Parathyroid adenoma (tissue), 2 donors: ENCODE measurements at regions not wholly inside any gene's neighbourhood (a gene's known extent, or its start where the extent isn't known, plus 50 kb on each side); places are given as distances from the start of the nearest gene placed in this dataset.

ENCODE experiments used
- H2AFZ ChIP-seq: fragments of 300-600 bp; sonication (generic); one replicate; pipeline ENCODE4 v1.7.0; 2017; ENCODE audit warnings: antibody characterized with exemption, mild to moderate bottlenecking
- H3K27ac ChIP-seq: fragments of 300-600 bp; sonication (generic); one replicate; pipeline ENCODE4 v1.7.0; 2017
- H3K27me3 ChIP-seq: fragments of 300-600 bp; sonication (generic); one replicate; pipeline ENCODE4 v1.7.0; 2017; ENCODE audit warnings: low read length; ENCODE audit not compliant: control insufficient read depth, insufficient read depth
- H3K36me3 ChIP-seq: fragments of 300-600 bp; sonication (generic); one replicate; pipeline ENCODE4 v1.7.0; 2017; ENCODE audit warnings: low read length; ENCODE audit not compliant: control insufficient read depth, insufficient read depth
- H3K4me1 ChIP-seq: fragments of 300-600 bp; sonication (generic); one replicate; pipeline ENCODE4 v1.7.0; 2017; ENCODE audit warnings: control low read depth
- H3K4me2 ChIP-seq: fragments of 300-600 bp; sonication (generic); one replicate; pipeline ENCODE4 v1.7.0; 2017; ENCODE audit warnings: low read length
- H3K4me3 ChIP-seq: fragments of 300-600 bp; sonication (generic); one replicate; pipeline ENCODE4 v1.7.0; 2017; ENCODE audit warnings: low read depth, low read length
- H3K79me2 ChIP-seq: fragments of 300-600 bp; sonication (generic); one replicate; pipeline ENCODE4 v1.7.0; 2017; ENCODE audit warnings: control low read depth
- H3K9ac ChIP-seq: fragments of 300-600 bp; sonication (generic); one replicate; pipeline ENCODE4 v1.7.0; 2017; ENCODE audit warnings: mild to moderate bottlenecking
- H3K9me3 ChIP-seq: fragments of 300-600 bp; sonication (generic); one replicate; pipeline ENCODE4 v1.7.0; 2017; ENCODE audit warnings: low read length; ENCODE audit not compliant: control insufficient read depth
- TF ChIP-seq, protein P1 (sequence below): fragments of 300-600 bp; sonication (generic); IDR thresholded peaks from one replicate; pipeline ENCODE4 v1.7.0; 2017; ENCODE audit warnings: antibody characterized with exemption, mild to moderate bottlenecking
- donor health status: primary hyperparathyroidism.

DNA sequence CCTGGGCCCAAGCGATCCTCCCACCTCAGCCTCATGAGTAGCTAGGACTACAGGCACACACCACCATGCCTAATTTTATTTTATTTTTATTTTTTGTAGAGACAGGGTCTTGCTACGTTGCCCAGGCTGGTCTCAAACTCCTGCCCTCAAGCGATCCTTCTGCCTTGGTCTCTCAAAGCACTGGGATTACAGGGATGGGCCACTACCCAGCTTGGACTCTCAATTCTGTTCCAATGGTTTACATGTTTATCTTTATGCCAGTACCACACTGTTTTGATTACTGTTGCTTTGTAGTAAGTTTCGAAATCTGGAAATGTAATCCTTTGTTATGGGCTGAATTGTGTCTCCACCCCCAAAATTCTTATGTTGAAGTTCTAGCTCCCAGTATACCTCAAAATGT, 88.4 kb upstream of the TARDBP start:
- H3K9ac ChIP-seq: no peak overlapping the region
- no peaks in the 10 kb centered on the region for H3K79me2 ChIP-seq
- no peaks in the 10 kb centered on the region for H3K36me3 ChIP-seq
- no peak overlapping the region for H3K4me3 ChIP-seq
- H3K27ac ChIP-seq: no peak overlapping the region
- no peak overlapping the region for H2AFZ ChIP-seq
- no peaks in the 10 kb centered on the region for H3K9me3 ChIP-seq
- H3K4me2 ChIP-seq: no peak overlapping the region
- no peaks in the 10 kb centered on the region for H3K4me1 ChIP-seq
- TF ChIP-seq, protein P1, sequence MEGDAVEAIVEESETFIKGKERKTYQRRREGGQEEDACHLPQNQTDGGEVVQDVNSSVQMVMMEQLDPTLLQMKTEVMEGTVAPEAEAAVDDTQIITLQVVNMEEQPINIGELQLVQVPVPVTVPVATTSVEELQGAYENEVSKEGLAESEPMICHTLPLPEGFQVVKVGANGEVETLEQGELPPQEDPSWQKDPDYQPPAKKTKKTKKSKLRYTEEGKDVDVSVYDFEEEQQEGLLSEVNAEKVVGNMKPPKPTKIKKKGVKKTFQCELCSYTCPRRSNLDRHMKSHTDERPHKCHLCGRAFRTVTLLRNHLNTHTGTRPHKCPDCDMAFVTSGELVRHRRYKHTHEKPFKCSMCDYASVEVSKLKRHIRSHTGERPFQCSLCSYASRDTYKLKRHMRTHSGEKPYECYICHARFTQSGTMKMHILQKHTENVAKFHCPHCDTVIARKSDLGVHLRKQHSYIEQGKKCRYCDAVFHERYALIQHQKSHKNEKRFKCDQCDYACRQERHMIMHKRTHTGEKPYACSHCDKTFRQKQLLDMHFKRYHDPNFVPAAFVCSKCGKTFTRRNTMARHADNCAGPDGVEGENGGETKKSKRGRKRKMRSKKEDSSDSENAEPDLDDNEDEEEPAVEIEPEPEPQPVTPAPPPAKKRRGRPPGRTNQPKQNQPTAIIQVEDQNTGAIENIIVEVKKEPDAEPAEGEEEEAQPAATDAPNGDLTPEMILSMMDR: no peak
- no peaks in the 10 kb centered on the region for H3K27me3 ChIP-seq

DNA sequence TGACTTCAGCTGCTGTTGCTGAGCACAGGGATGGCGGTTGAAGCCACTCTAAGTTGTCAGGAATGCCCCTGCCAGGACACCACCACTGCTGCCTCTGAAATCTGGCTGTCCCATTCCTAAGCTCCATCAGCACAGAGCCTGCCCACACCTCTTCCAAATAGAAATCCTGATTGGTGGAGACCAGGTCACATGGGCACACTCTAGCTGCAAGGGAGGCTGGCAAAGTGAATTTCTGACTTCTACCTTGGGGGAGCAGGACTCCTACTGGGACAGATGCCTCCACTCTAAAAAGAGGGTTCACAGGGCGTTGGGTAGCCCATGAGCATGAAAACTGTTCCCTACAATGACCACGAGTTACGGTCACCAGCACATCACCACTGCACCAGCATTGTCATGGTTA, 83.8 kb upstream of the TARDBP start:
- Histone ChIP-seq H3K27ac (no peak overlapping the region), H3K36me3 (no peaks in the 10 kb centered on the region), H2AFZ (no peak overlapping the region), H3K4me2 (no peak overlapping the region), H3K79me2 (no peaks in the 10 kb centered on the region), H3K4me3 (no peak overlapping the region), H3K9ac (no peak overlapping the region), H3K9me3 (no peaks in the 10 kb centered on the region), H3K27me3 (no peaks in the 10 kb centered on the region), H3K4me1 (no peaks in the 10 kb centered on the region)
- TF ChIP-seq, protein P1: no peak

DNA sequence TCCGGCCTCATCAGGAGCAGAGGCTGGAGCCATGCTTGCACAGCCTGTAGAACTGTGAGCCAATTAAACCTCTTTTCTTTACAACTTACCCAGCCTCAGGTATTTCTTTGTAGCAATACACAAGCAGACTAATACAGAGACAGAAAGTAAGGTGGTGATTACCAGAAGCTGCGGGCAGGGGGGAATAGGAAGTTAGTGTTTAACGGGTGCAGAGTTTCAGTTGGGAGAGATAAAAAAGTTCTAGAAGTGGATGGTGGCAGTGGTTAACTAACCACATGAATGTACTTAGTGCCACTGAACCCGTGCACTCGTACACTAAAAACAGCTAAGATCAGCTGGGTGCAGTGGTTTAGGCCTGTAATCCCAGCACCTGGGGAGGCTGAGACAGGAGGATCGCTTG, 80.4 kb upstream of the TARDBP start:
- Histone ChIP-seq H3K9ac (no peak overlapping the region), H3K27me3 (no peaks in the 10 kb centered on the region)

DNA sequence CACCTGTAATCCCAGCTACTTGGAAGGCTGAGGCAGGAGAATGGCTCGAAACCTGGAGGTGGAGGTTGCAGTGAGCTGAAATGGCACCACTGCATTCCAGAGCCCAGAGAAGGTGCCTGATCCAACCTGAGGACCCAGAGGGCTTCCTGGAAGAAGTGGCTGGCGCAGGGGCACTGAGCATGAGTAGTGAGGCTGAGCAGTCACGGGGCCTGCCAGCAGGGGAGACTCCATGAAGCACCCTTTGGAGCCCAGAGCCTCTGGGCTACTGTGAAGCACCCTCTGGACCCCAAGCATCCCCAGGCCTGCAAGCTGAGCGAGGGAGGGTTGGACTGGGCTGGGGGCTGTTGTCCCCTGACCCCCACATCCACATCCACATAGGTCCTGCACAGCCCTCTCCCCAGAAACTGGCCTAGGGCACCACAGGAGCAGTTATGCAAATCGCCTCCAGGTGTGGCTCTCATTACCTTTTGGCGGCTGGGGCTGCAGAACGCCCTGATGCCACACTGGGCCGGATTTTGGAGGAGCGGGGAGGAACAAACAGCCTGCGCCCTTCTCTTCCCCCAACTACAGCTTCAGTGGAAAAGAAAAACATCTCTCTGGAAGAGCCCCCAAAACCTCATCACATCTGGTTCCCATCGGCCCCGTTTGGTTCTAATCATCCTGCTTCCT, 78.2 kb upstream of the TARDBP start:
- TF ChIP-seq, protein P1: no peak
- no peak overlapping the region for H2AFZ ChIP-seq
- no peak overlapping the region for H3K4me3 ChIP-seq
- no peak overlapping the region for H3K4me2 ChIP-seq
- no peaks in the 10 kb centered on the region for H3K9me3 ChIP-seq
- no peaks in the 10 kb centered on the region for H3K36me3 ChIP-seq
- no peak overlapping the region for H3K27ac ChIP-seq
- no peaks in the 10 kb centered on the region for H3K79me2 ChIP-seq
- H3K9ac ChIP-seq: no peak overlapping the region
- H3K27me3 ChIP-seq: no peaks in the 10 kb centered on the region
- H3K4me1 ChIP-seq: no peaks in the 10 kb centered on the region

More for the DNA sequence above, 80.4 kb upstream of the TARDBP start:
- no peaks in the 10 kb centered on the region for H3K79me2 ChIP-seq
- no peak overlapping the region for H3K4me3 ChIP-seq
- no peaks in the 10 kb centered on the region for H3K36me3 ChIP-seq
- H2AFZ ChIP-seq: no peak overlapping the region
- TF ChIP-seq, protein P1: no peak
- H3K4me1 ChIP-seq: no peaks in the 10 kb centered on the region
- no peak overlapping the region for H3K4me2 ChIP-seq
- H3K27ac ChIP-seq: no peak overlapping the region
- H3K9me3 ChIP-seq: no peaks in the 10 kb centered on the region

DNA sequence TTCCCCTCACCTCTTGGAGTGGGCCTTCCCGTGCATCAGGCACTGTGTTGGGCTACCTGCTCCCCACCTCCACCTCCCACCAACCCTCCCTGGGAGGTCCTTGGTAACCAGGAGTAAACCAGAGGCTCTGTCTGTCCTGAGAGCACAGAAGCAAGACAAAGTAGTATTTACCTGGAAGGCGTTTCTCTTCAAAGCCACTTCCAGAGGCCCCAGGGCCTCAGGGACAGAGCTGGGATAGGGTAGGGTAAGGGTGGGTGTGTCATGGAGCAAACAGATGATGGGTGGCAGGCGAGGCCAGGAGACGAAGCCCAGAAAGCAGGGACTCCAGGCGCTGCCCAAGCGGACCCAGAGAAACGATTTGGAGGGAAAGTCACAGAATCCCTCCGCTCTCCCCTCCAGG, 77.2 kb upstream of the TARDBP start:
- no peaks in the 10 kb centered on the region for H3K36me3 ChIP-seq
- TF ChIP-seq, protein P1: no peak
- no peaks in the 10 kb centered on the region for H3K9me3 ChIP-seq
- H3K27me3 ChIP-seq: no peaks in the 10 kb centered on the region
- H3K4me2 ChIP-seq: no peak overlapping the region
- H3K79me2 ChIP-seq: no peaks in the 10 kb centered on the region
- no peak overlapping the region for H3K4me3 ChIP-seq
- H3K4me1 ChIP-seq: no peaks in the 10 kb centered on the region
- no peak overlapping the region for H2AFZ ChIP-seq
- H3K9ac ChIP-seq: no peak overlapping the region
- no peak overlapping the region for H3K27ac ChIP-seq
